ENCODE measurements at regions not wholly inside any gene's neighbourhood (a gene's known extent, or its start where the extent isn't known, plus 50 kb on each side); places are given as distances from the start of the nearest gene placed in this dataset.

GRCh38 chr3:65080432-65080831, 392.6 kb upstream of the ADAMTS9 start:
- DNase-seq (no peak), ATAC-seq (no peak)
- intact Hi-C loops (cut with DNase I, micrococcal nuclease) = no loop called here

GRCh38 chr3:65079560-65079959, 391.8 kb upstream of the ADAMTS9 start:
- DNase-seq (no peak), ATAC-seq (no peak)
- intact Hi-C loops (cut with DNase I, micrococcal nuclease) = no loop called here

- DNase-seq (no peak), ATAC-seq (no peak)
- intact Hi-C loops (cut with DNase I, micrococcal nuclease) = no loop called here
Measured at GRCh38 chr3:65078748-65079147, 390.9 kb upstream of the ADAMTS9 start.

- no peak for DNase-seq
- ATAC-seq = no peak
Measured at GRCh38 chr3:65077124-65077523, 389.3 kb upstream of the ADAMTS9 start.

GRCh38 chr3:65070968-65071367, 383.2 kb upstream of the ADAMTS9 start:
- DNase-seq = no peak
- intact Hi-C loops (cut with DNase I, micrococcal nuclease) = no loop called here
- no peak for ATAC-seq

More at GRCh38 chr3:65077124-65077523, 389.3 kb upstream of the ADAMTS9 start:
- intact Hi-C loops (cut with DNase I, micrococcal nuclease) = no loop called here

GRCh38 chr3:65060904-65061303, 373.1 kb upstream of the ADAMTS9 start:
- intact Hi-C loops (cut with DNase I, micrococcal nuclease) = no loop called here
- ATAC-seq = no peak
- DNase-seq = no peak

DNA sequence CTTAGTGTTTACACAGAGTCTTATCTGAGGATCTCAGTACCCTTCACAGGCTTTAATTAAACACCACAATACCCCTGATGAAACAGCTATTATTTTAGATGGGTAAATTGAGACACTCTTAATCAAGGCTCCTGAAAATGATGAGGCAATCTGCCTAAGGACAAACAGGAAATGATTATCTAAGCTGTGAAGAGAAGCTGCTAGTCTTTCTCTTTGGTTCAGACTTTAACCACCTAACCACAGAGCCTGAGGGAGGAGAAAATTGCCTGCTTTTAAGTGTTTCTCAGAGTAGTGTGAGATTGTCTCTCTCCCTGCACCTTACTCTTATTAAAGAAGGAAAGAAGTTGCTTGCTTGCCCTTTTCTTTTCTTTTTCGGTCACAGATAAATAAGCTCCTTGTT, 364.3 kb upstream of the ADAMTS9 start:
- ATAC-seq (no peak), DNase-seq (no peak)
- intact Hi-C loops (cut with DNase I, micrococcal nuclease) = no loop called here

- intact Hi-C loops (cut with DNase I, micrococcal nuclease) = no loop called here
- no peak for ATAC-seq
- DNase-seq = no peak
Measured at GRCh38 chr3:65048151-65048550, 360.4 kb upstream of the ADAMTS9 start.

DNA sequence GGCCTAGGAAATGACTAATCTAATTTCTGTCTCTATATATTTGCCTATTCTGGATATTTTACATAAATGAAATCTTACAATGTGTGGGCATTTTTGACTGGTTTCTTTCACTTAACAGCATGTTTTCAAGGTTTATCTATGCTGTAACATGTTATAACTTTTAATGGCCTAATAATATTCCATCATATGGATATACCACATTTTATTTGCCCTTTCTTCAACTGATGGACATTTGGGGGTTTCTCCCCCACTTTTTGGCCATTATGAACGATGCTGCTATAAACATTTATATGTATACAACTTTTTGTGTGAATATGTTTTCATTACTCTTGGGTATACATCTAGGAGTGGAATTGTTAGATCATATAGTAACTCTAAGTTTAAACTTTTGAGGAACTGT, 357.3 kb upstream of the ADAMTS9 start:
- ATAC-seq (no peak), DNase-seq (no peak)
- intact Hi-C loops (cut with DNase I, micrococcal nuclease) = no loop called here

GRCh38 chr3:65044401-65044800, 356.6 kb upstream of the ADAMTS9 start:
- DNase-seq (no peak), ATAC-seq (no peak)
- intact Hi-C loops (cut with DNase I, micrococcal nuclease) = no loop called here

DNA sequence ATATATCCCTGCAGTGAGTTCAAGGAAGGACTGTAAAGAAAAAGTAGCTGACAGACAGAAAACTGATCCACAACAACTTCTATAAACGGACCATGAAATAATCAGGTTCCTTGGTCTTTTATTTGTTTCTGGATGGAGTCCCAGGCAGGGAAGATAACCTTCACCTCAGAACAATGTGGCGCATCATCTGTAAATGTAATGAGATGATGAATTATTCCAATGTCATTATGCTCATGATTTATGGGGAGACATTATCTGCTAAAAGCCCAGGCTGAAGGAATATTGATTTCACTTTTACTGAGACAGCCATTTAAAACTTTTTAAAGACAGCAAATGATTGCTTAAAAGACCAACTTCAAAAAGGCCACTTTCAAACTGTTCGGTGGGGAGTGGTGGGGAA, 354.9 kb upstream of the ADAMTS9 start:
- no peak for ATAC-seq
- DNase-seq = no peak
- intact Hi-C loops (cut with DNase I, micrococcal nuclease) = no loop called here

DNA sequence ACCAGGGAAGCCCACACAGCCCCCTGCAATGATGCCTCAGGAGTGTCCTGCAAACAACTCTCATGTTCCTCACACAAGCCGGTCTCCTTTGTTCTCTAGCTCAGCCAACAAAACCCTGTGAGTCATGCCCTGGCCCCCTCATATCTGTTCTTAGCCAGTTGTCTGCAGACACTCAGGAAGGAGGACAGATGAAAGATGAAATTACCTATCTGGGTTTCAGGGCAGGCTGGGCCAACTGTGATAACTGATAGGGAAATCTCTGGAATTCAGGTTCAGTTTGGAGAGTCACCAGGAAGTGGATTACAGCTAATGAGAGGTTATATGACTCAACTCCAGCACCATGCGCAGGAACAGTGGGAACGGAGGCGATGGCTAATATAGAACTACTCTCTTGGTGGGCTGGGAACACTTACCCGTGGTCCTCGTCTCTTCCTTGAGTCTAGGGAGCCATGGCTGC, 352.0 kb upstream of the ADAMTS9 start:
- intact Hi-C loops (cut with DNase I, micrococcal nuclease) = no loop called here
- no peak for DNase-seq

DNA sequence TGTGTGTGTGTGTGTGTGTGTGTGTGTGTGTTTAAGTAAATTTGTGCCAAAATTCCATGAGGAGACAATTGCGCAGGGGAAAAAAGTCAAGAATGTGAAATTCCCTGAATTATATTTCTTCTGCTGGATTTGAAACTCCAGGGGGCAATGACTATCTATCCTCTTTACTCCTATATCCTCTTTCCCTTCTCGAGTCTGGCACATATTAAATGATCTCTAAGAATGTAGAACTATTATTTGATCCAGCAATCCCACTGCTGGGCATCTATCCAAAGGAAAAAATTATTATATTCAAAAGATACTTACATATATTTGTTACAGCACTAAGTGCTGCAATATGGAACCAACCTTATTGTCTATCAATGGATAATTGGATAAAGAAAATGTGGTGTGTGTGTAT, 350.1 kb upstream of the ADAMTS9 start:
- intact Hi-C loops (cut with DNase I, micrococcal nuclease) = no loop called here
- DNase-seq (no peak), ATAC-seq (no peak)

More for the DNA sequence above, 352.0 kb upstream of the ADAMTS9 start:
- no peak for ATAC-seq

DNA sequence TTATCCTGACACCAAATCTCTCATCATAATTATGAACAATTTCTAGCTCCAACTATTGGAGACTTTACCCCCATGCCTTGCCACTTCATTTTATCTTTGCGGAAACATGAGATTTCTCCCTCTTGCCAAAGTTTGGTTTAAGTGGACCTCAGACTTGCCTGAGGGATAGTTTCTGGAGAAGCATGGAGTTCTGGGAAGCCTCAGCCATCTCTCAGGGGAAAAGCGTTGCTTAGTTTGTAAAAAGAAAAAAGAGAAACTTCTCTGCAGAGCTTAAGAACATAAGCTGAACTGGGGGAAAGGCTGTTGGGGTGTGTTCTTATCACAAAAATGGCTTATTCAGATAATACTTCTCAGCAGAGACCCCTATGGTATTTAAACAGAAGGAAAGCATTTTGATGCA, 347.4 kb upstream of the ADAMTS9 start:
- intact Hi-C loops (cut with DNase I, micrococcal nuclease) = no loop called here
- ATAC-seq = no peak
- DNase-seq = no peak

- DNase-seq (no peak), ATAC-seq (no peak)
- intact Hi-C loops (cut with DNase I, micrococcal nuclease) = no loop called here
Measured at GRCh38 chr3:65033576-65033975, 345.8 kb upstream of the ADAMTS9 start.

- intact Hi-C loops (cut with DNase I, micrococcal nuclease) = no loop called here
- DNase-seq = no peak
- ATAC-seq = no peak
Measured at GRCh38 chr3:65030847-65031463, 343.2 kb upstream of the ADAMTS9 start.

- intact Hi-C loops (cut with DNase I, micrococcal nuclease) = no loop called here
- ATAC-seq = no peak
- DNase-seq = no peak
Measured at GRCh38 chr3:65030014-65030627, 342.3 kb upstream of the ADAMTS9 start.

DNA sequence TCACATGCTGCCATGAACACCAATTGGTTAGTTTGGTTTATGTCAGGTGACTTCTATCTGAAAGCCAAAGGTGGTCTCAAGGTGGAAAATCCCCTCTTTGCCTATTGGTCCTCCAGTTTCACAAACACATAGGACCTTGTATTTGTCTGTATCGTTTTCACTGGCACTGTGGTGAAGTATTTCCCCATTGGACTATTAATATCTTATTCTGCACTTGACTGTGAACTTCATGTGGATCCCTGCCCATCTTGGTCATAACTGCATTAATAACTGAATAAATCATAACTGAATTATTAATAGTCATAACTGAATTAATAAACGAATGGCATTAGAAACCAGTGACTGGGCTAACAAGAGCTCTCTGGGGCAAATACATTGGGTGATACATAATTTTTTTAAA, 341.3 kb upstream of the ADAMTS9 start:
- no peak for ATAC-seq

DNA sequence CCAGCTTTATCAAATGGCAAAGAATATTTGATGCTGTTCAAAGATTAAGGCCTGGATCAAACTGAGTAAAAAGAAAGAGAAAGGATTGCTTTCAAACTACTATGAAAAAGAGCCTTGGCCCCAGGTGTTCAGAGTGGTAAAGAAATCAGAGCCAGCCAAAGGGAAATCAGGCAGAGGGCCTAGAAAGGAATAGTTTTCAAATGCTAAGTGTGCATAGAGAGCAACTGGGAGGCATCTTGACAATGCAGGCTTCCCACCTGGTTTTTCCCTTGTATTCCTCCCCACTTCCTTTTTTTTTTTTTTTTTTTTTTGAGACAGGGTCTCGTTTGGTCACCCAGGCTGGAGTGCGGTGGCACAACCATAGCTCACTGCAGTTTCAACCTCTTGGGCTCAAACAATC, 340.2 kb upstream of the ADAMTS9 start:
- ATAC-seq (no peak), DNase-seq (no peak)
- intact Hi-C loops (cut with DNase I, micrococcal nuclease) = no loop called here

More for the DNA sequence above, 341.3 kb upstream of the ADAMTS9 start:
- intact Hi-C loops (cut with DNase I, micrococcal nuclease) = no loop called here
- DNase-seq = no peak

DNA sequence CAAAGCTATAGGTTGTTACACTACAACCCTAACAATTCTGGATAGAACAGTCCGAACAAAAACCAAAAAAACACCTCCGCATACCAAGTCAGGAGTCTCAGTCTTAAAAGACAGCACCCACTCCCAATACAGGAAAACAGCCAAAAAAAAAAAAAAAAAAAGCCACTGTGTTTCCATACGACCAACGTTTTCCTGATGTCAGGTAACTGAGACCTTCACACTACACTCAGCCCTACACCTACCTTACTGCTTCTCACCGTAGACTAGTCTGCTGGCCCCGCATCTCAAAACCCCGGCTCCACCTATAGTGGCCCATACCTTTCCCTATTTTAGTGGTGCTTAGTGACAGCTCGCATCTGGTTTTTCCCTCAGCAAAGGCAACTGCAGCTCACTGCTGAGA, 339.5 kb upstream of the ADAMTS9 start:
- DNase-seq (no peak), ATAC-seq (no peak)
- intact Hi-C loops (cut with DNase I, micrococcal nuclease) = no loop called here

- no peak for DNase-seq
- intact Hi-C loops (cut with DNase I, micrococcal nuclease) = no loop called here
- ATAC-seq = no peak
Measured at GRCh38 chr3:65026151-65026550, 338.4 kb upstream of the ADAMTS9 start.
